ENCODE measurements at regions not wholly inside any gene's neighbourhood (a gene's known extent, or its start where the extent isn't known, plus 50 kb on each side); places are given as distances from the start of the nearest gene placed in this dataset.
"Not testable (repeated sequence)": the region's sequence is repeated elsewhere in the genome, so short reads cannot be mapped to it uniquely, and the experiment has no call there.

DNA sequence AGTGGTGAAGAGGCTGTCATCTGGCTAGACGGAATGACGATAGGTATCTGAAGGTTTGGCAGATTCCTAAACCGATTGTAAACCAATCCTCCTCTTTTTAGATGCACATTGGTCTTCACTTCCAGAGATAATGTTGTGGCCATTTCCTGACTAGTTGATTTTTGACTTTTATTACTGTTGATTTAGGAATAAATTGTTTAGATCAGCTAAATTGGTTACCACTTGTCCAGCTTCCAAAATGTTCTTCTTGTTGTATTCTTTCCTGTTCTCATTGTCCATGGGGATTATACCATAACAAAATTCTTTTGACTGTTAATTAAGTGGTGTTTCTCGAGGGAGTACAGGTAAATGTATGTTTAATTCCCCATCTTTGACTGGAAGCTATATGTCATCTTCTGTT lies 119.7 kb downstream of the MACROH2A1 start:
- no peak for DNase-seq (ENCODE audit: low read depth in 2 of 2)

DNA sequence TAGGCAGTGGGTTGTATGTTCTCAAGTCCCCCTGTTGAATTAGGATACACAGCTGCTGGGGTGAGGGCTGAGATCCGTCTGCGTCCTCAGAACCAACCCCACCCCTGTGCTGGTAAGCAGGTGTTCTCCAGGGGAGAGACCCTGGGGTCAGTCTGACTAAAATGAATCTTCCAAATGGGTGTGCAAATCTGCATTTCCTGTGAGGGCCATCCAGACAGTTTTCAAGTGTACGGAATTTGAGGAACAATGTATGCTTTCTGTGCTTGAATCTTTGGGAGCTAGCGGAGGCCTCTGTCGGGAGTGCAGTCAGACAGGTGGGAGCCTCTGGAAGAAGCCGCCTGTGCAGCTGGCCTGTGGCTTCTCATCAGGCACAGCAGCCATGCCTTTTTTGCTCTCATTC lies 122.9 kb downstream of the MACROH2A1 start:
- DNase-seq (ENCODE audit: low read depth in 2 of 2) = no peak

- no peak for DNase-seq (ENCODE audit: low read depth in 2 of 2)
Measured at GRCh38 chr5:135273212-135273611, 125.8 kb downstream of the MACROH2A1 start.

DNA sequence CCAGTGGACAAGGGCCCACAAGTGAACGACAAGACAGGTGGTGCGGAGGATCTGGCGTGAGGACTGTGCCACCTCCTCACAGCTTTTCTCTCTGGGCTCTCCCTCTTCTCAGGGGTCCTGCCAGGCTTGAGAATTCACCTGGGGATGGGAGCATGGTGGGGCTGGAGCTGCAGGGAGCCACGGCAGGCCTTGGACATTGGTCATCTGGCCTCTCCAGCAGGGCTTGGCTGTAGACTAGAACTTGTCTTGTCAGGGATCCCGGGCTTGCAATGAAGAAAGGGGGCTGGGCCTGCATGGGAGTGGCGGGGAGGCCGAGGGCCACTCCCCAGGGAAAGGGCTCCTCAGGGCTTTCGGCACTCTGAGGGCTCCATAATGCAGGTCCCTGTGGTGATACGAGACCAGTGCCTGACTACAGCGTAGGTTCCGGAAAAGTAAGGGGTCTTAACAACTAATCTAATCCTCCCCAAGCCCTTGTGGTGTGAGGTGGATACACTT lies 126.7 kb downstream of the MACROH2A1 start:
- DNase-seq (ENCODE audit: low read depth in 2 of 2) = no peak

- DNase-seq (ENCODE audit: low read depth in 2 of 2) = no peak
Measured at GRCh38 chr5:135271533-135272310, 127.3 kb downstream of the MACROH2A1 start.

- DNase-seq (ENCODE audit: low read depth in 2 of 2) = no peak
Measured at GRCh38 chr5:135269931-135270421, 129.1 kb downstream of the MACROH2A1 start.

GRCh38 chr5:135269199-135269598 lies 129.8 kb downstream of the MACROH2A1 start:
- DNase-seq (ENCODE audit: low read depth in 2 of 2) = no peak

- DNase-seq (ENCODE audit: low read depth in 2 of 2) = no peak
Measured at GRCh38 chr5:135266975-135267374, 132.1 kb downstream of the MACROH2A1 start.

GRCh38 chr5:135266303-135266635 lies 132.8 kb downstream of the MACROH2A1 start:
- no peak for DNase-seq (ENCODE audit: low read depth in 2 of 2)

DNA sequence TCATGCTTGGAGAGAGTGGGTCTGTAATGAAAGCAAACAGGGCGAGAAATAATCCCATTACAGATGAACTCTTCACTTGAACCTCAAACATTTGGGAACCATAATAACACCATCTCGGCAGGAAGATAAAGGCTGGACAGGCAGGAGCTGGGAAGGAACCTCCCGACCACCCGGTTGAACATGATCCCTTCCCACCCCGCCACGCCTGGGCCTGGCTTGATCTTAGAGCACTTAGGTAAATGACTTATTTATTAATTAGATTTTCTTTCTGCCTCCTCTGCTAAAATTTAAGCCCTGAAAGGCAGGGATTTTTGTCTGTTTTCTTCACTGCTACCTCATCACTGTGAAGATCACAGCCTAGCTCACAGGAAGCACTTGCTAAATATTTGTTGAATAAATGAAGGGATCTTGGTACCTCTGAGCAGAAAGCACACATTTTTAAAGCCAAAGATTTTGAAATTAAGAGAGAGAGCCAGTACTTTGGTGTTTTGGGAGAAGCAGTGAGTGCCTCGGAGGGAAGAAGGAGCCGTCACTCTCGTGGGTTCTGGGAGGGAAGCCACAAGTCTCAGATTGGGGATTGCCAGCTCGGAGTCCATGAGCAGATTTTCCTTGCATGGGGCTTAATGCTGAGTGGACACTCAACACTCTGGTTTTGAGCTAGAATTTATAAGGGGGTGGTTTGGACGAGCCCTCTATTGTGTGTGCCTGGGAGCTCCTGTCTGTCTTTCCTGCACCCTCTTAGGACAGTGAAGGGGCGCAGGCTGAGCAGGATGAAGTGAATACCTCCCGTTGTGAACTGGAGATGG lies 133.3 kb downstream of the MACROH2A1 start:
- no peak for DNase-seq (ENCODE audit: low read depth in 2 of 2)

DNA sequence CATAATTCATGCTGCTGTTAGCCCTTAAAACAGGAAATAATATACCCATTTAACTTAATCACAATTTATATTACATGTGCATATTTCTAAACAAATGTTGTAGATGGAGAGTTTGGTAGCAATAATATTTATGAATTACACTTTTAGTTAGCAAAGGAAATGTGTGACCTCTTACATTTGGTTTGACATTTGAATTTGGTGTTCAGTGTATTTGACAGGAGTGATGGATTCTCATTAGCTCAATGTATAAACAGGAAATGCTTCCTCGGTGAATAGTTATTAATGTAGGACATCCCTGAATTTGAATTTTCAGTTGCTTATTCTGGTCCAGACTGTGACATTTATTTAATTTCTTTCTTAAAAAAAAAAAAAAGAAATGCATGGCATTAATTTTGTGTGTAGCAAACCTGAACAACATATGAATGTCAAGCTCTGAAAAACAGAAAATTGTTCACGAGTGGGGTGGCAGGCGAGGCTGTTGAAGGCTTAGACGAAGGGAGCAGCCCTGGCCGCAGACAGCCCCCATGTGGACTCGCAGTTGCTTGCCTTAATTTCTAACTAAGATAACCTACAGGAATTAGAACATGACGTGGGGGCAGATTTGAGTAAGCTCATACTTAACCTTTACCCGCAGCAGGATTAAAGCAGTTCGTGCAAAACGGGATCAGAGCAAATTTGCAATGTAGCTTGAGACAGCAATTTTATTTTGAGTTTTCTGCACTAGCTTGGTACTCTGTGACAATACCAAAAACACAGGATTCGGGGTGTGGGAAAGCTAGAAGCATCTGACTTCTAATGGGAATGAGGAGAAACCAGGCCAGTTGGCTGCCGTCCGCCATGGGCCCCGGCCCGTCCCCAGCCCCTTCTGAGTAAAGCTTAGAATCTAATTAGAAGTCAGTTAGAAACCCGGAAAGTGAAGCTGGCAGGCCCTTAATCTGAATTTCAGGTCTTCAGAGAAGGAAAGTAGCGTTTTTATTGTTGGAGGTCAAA lies 134.3 kb downstream of the MACROH2A1 start:
- DNase-seq (ENCODE audit: low read depth in 2 of 2) = no peak

- no peak for DNase-seq (ENCODE audit: low read depth in 2 of 2)
Measured at GRCh38 chr5:135263022-135263668, 135.9 kb downstream of the MACROH2A1 start.

- no peak for DNase-seq (ENCODE audit: low read depth in 2 of 2)
Measured at GRCh38 chr5:135262364-135262763, 136.7 kb downstream of the MACROH2A1 start.

- DNase-seq (ENCODE audit: low read depth in 2 of 2) = not testable (repeated sequence)
Measured at GRCh38 chr5:135260108-135260507, 138.9 kb downstream of the MACROH2A1 start.

DNA sequence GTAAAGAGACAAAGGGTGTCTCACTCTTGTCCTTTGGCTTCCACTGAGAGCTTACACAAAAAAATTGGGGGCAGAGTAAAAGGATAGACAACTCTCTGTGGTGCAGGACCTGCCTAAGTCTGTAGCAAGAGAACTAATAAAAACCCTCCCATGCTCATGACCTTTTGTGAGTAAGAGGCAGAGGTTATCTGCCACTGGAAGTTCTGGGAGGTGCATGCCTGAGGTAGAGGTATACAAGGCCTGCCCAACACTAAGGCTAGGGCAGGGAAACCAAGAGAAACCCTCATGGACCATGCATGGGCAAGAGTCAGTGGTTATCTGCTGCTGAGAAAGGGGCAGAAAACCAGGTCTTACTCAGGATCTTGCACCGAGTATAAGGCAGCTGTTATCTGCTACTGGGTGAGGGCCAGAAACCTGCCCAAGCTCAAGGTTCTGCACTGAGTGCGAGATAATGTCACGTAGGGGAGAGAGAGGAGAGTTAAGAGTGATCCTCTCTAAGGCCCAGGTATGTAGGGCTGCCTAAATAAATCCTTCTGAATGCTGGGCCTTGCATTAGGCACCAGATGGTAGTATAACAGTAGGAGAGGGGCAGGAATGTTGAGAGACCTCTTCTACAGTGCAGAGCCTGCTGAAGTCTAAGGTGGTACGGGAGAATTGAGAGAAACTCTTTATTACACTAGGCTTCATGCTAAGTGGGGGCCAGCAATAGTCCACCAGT lies 143.4 kb downstream of the MACROH2A1 start:
- DNase-seq (ENCODE audit: low read depth in 2 of 2) = no peak

- no peak for DNase-seq (ENCODE audit: low read depth in 2 of 2)
Measured at GRCh38 chr5:135254183-135254582, 144.8 kb downstream of the MACROH2A1 start.

GRCh38 chr5:135253601-135254178 lies 145.3 kb downstream of the MACROH2A1 start:
- no peak for DNase-seq (ENCODE audit: low read depth in 2 of 2)

DNA sequence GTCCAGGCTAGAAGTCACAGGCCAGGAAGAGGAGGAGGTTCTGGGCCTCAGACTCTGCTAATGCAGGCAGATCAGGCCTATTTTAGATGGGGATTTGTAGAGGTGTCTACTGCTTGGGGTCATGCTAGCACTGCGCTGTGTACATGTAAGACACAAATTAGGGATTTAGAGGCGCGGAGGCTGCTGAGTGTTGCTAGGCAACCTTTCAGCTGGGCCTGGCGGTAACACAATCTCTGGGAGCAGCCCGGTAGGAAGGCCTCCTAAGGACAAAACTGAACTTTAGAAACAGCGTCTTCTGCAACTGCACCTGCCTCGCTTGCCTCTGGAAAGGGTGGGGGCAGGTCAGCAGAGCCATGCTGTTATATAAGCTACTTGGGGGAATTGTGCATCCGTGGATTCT lies 147.9 kb downstream of the MACROH2A1 start:
- no peak for DNase-seq (ENCODE audit: low read depth in 2 of 2)

DNA sequence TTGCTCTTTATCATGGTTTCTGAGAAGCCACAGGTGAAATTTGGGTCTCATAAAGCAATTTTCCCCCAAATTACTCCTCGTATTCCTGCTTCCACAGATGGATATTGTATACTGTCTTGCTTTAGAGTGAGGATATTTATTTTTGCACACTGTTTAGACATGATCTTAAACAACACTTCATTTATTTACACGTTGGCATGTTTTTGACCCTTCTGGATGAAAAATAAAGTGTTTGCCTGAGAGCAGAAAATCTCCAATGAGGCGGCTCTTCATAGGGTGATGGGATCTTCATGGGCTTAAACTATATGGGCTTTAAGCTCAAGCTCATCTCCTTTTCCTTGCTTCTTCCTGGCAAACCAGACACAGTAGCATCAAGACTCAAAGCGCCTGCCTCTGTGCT lies 148.4 kb downstream of the MACROH2A1 start:
- DNase-seq (ENCODE audit: low read depth in 2 of 2) = no peak

- no peak for DNase-seq (ENCODE audit: low read depth in 2 of 2)
Measured at GRCh38 chr5:135249658-135250057, 149.4 kb downstream of the MACROH2A1 start.

Measured in stimulated activated CD4-positive, alpha-beta T cell treated with anti-CD3 and anti-CD28 coated beads, Interleukin-1b, Interleukin-23, amount 100 ng/mL, for 4 hours (primary cell).